HG02642 (cell line): ENCODE measurements at regions not wholly inside any gene's neighbourhood (a gene's known extent, or its start where the extent isn't known, plus 50 kb on each side); places are given as distances from the start of the nearest gene placed in this dataset.

Experiments used
- ATAC-seq: cut with Tn5 transposase; IDR thresholded peaks from one replicate; pipeline ENCODE4 v1.9.1; 2021; ENCODE audit warnings: mild to moderate bottlenecking; ENCODE audit not compliant: unreplicated experiment, poor library complexity

DNA sequence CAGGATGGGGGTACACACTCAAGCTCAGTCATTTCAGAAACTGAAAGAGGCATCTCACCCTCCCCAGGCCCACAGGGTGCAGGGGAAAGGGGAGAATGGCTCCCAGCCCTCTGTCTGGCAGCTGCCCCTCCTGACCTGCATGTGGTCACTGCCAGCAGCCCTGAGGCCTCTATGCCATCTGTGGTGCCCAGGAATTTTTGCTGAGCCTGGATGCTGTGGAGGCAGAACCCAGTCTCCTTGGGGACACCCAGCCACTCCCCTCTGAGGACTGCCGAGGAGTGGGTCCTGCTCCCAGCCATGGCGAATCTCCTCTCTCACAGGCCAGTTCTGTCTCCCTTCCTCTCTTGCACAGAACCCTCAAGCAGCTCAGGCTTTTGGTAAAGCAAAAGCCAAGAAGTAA lies 104.0 kb upstream of the ALDH1B1 start:
- ATAC-seq, result no peak

DNA sequence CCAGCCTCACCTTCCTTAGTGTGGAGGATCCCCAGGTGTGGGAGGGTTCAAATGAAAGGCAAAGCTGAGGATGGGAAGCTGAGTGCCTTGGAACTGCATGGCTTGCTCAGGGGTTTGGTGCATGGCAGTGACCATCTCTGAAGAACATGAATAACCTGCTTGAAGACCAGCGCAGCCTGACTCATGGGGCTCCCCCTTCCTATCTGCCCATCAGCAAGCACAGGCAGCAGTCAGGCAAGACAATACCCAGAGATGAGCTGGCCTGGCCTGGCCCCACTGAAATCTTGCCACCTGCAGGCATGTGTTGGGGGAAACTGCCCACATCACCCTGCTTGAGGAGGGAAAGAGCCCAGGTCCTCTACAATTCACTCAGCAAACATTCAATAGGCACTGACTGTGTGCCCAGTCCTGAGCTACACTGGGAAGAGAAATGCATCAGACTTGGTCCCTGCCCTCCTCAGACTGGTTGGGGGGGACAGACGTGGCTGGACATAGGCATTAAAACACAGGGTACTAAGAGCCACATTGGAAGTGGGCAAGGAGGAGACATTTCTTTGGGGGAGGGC lies 105.0 kb upstream of the ALDH1B1 start:
- ATAC-seq, result no peak

DNA sequence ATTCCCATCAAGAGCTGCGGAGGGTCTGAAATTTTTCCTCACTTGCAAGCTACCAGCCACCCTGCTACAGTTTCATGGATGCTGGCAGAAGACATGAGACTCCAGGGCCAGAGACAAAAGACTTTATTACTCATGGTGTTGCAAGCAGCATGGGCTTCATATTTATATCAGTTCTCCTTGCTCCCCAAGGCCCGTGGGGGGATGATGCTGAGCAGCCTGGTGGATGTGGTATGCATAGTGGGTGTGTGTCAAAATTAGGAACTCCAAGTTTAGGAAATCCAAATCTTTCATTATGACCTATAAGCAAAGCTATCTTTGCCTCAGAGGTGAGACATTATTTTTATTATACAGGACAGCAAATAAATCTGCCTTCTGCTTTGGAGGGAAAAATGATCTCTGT lies 105.7 kb upstream of the ALDH1B1 start:
- ATAC-seq, result no peak

DNA sequence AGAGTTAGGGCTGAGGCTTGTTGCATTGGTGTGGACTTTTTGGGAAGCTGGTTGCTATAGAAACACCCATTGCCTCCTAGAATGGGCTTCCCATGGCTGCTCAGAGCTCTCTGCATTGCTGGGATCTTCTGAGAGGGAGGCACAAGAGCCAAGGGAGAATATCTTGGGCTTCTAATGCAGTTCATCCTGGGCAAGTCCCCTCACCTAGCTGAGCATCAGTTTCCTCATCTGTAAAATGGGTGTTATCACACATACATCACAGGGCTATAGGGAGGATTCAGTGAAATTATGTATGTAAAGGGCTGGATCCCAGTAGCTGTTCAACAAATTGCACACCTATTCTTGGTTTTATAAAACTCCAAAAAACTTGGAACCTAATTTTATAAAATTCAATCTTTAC lies 106.1 kb upstream of the ALDH1B1 start:
- ATAC-seq, result no peak

DNA sequence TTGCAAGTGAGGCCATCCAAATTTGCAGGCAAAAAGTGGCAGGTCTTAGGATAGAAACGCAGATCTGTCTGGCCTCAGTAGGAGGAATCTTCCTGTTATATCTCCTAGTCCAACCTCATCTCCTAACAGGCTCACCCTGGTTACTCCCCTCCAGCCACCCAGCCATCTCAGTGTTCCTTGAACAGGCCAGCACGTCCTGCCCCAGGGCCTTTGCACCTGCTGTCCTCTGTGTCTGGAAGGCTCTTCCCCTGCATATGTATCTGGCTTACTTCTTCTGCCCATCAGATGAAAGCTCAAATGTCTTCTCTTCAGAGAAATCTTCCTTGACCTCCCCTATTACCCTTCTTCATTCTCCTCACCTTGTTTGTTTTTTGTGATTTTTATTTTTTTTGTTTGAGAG lies 107.3 kb upstream of the ALDH1B1 start:
- ATAC-seq, result no peak

DNA sequence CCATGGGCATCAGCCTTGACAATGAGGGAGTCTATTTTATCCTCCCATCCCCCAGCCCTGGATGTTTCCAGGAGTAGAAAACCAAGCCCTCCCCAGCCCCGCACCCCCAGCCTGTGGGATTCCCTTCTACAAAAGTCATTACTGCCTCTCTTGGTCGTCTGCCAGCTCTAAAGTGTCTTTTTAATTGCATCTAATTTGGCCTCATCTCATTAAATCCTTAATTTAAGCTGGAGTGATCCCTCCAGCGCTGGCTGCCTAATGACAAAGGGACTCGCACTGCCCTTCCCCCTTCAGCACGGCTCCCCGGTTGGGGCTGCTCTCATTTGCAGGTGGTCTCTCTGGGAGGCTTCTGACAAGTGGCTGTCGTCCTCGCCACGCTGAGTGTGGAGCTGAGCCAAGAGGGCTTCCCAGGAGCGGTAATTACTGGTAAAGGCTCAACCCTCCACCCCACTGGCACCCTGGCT lies 107.9 kb upstream of the ALDH1B1 start:
- ATAC-seq, result no peak

DNA sequence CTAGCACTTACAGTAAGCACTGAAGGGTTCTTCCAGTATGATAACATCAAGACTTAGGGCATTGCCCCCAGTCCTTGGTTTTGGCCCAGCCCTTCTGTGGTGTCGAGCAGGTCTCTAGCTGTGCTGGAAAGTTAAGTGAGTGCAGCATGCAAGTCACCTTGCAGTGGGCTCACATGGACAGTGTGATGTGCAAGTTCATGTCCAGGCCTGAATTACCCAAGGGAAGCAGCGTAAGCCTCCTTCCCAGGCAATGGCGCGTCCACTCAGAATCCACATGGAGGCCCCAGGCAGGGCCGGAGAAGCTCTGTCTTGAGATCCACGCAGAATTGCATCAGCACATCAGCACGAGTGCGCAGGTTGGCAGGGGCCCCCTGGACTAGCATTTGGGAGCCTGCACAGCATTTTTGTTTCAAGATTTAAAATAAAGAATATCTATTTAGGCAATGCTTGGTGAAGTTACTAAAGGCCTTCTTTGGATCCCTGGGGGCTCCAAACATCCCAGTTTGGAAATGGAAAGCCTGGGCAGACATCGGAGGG lies 108.4 kb upstream of the ALDH1B1 start:
- ATAC-seq, result no peak

DNA sequence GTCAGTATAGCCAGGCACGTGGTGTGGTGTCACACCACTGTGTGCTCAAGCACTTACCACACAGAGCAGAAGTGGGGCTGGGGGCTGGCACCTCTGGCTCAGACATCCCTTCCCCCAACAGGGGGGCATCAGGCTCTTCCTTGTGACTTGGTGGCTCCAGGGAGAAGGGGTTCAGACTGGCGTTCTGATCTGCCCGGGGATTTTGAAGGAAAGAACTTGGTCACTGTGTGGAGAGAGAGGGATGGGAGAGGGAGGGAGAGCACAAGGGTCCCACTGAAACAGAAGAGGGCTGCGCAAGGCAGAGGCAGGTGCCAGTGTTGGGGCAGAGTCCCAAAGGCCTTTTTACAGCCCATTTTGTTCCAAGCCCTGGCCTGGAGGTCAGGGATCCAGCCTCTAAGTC lies 109.7 kb upstream of the ALDH1B1 start:
- no peak for ATAC-seq

DNA sequence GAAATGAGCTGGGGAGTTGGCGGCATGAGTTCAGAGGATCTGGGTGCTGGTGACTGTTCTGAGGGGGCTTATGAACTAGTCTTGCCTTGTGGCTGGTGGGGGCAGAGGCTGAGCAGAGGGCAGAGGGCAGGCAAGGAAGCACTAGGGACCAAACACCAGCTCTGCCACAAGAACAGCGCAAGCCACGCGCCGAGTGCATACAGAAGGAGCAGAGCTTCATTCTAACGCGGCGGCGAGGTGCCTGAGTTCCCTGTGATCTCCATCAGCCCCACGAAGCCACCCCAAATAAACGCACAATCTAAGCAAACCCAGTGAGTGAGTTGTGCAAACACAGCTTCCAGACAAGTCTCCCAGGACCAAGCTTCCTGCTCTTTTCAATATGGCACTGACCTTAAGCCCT lies 110.6 kb upstream of the ALDH1B1 start:
- ATAC-seq, result no peak

DNA sequence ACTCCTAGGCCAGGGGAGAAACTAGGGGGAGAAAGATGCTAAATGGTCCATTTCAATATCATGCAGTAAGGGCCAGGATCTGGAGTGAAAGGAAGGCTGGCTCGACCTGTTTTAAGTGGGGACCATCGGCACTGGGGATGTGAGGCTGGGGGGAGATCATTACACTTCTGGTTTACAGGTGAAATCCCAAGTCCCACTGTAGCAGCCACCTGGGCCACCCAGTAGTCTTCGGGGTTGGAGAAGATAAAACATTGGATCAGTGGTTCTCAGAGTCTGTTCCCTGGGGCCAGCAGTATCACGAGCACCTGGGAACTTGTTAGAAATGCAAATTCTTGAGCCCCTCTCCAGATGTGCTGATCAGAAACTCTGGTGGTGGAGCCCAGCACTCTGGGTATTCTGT lies 111.3 kb upstream of the ALDH1B1 start:
- ATAC-seq, result no peak

DNA sequence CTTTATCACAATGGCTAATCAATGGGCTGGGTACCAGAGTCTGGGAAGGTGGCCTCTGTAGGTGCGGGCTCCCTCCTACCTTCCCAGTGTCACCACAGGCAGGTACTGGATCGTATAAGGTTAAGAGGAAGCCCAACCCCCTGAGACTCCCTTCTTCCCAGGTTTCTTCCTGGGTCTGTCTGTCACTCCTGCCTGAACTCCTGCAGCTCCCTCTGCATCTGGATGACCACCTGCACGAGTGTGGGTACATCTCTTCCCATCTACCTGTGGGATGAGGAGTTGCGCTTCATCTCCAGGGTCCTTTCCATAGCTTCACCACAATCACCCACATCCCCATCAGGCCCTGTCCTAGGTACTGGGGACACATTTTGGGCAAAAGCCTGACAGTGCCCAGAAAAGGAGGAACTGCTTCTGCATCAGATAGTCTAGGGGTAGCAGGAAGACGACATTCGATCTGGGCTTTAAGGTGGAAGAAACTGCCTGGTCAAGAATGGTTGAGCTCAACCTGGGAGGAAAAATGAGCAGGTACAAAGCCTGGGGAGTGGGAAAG lies 112.2 kb upstream of the ALDH1B1 start:
- ATAC-seq, result no peak

DNA sequence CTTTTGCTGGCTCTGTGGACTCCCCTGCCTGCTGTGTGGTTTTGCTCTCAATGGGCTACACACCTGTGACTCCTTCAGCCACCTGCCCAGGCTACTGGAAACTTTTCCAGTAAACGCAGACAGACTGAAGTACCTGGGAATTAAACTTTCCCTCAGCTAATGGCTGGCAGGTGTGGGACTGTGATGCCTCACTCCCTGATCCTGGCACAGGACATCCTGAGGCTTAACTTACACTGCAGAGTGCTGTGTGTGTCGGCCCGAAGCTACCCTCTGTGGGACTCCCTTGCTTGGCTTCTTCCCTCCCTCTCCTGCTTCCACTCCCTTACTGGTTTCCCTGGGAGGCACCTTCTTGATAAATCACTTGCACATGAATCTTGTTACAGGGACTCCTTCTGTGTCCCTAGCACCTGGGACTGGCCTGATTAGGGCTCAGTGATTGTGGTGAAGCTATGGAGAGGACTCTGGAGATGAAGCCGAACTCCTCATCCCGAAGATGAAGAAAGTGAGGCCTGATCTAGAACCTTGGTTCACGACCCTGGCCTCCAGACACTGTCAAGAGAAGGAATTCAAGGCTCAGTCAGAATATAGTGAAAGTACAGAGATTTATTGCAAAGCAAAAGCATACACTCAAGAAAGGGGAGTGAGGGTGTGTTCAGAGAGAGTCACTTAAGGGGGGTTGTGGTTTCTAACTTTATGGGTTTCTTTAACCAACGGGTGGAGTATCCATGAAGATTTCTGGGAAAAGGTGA lies 113.4 kb upstream of the ALDH1B1 start:
- ATAC-seq, result no peak

DNA sequence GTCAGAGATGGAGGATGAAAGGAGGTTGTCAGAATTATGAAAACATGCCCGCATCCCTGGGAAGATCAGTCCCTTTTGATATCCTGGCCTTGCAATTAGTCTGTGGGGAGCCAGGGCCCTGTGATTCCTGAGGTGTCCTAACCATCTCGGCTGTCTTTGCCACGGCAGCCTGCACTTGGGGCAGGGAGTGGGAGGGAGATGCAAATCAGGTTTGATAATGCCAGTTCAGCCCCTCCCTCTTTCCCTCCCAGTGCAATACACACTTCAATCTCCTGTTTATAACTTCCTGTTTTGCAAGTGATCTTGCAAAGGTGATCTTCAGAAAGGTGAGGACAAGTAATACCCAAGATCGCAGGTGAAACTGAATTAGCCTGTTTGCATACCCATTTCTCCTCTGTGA lies 114.0 kb upstream of the ALDH1B1 start:
- ATAC-seq, result no peak

DNA sequence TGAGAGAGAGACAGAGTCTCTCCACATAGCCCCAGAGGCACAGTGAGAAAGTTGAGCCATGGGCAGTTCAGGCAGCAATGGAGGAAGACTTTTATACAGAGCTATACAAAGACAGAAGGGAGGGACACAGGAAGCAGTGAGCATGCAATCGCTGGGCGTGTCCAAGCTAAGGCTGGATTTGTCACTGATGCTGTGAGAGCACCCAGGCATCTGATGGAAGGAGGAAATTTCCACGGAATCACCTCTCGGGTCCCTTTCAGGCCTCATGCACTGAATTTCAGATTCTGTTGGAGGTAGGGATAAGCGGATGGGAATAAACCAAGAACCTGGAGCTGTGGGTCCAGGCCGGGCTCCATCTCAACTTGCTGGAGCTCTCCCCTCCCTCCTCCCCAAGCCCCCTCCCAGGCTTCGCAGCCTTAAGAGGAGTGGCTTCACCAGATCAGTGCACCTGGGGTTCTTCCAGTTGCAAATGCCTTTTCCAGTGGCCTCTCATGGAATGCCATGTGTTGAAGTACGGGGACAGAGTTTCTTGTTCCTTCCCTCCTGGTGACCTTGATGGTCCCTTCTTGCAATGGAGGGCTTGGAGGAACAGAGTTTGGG lies 114.8 kb upstream of the ALDH1B1 start:
- ATAC-seq, result no peak

DNA sequence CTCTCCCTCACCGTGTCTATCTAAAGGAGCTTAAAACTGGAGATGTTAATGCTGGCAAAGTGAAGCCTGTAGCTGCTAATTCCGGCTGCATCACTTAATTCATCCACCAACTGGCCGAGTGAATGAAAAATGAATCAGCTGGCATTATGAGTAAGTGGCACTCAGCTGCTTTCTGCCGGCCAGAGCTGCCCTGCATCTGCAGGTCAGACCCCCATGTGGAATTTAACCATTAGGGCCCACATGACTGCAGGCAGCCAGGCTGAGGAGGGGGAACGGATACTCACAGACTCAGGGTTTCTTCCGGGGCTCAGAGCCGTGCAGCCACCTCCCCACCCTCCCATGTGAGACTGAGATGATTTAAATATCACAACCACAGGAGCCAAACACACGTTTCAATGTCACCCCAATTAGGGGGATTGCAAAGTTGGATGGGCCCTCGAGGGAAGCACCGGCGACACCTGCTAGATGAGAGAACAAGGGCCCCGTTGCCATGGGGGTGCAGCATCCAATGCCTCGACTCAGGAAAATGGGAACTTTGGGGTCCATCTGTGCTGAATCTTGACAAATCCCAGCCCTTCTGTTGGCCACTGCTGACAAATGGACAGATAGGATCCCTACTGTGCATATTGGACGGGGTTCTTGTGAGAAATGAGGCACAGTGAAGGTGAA lies 115.6 kb upstream of the ALDH1B1 start:
- no peak for ATAC-seq

DNA sequence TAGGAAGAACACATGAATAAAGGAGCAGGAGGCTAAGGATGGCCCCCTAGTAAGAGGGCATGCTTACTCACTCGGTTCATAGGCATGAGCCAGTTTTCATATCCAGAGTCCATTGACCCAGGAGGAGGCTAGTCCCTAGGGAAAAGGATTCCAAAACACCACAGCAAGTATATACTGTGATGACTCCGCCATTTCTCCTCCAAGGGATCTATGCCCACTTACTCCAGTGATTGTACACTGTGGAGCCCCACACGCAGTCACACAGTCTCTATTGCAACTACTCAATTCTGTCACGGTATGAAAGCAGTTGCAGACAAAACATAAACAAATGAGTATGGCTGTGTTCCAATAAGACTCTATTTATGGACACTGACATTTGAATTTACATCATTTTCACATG lies 117.7 kb upstream of the ALDH1B1 start:
- ATAC-seq, result no peak

DNA sequence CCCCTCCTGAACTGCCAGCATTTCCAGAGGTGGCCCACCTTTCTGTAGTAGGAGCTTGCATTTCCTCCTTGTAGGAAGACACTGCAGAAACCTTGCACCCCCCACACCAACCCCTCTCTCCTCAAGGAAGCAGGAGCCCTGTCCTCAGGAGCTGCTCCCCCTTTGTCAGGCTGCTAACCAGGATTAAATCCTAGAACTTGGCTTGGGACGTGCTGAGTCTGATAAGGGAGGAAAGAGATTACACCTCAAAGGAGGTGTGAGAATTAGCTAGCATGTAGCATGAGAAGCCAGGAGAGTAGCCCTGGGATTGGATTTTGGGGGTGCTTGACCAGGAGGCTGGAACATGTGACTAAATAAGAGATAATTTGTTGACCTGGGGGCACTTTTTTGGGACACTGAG lies 119.8 kb upstream of the ALDH1B1 start:
- ATAC-seq, result no peak

DNA sequence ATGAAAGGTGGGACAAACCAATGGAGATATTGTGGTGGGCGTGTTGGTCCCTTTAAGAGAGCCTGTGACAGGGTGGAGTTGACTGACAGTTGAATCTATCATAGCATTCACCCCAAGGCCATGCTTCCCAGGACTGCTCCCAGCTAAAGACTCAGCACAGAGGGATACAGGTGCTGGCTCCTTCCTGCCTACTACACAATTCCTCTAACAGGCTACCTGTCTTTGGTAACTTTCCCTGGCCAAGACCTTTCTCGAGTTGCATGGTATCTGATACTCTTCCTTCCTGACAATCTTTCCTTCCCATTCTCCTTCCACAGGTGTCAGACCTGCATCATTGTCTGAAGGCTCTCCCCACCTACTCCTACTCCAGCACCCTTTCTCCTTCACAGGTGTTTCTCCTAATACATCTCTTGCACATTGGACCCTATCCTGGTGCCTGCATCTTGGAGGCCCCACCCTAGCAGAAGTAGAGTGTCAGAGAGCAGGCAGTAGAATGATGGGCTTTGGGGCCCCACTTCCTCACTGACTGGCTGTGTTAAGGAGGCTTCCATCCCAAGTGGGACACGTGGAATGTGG lies 120.7 kb upstream of the ALDH1B1 start:
- no peak for ATAC-seq

DNA sequence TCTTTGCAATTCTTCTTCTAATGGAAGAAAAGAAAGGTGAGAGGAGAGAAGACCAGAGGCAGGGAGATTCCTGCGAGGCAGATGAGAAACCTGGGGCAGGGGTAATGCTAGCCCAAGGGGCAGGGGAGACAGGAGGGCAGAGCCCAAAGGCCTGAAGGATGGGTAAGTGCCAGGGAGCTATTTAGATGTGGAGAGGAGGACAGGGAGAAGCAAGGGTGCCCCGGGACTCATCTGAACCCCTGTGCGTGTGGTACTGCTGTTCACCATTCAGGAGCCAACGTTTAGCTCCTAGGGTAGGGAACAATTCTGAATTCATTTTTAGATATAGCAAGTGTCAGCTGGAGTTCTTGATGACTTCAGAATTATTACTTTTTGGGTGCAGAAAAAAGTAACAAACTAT lies 122.7 kb upstream of the ALDH1B1 start:
- ATAC-seq, result no peak

DNA sequence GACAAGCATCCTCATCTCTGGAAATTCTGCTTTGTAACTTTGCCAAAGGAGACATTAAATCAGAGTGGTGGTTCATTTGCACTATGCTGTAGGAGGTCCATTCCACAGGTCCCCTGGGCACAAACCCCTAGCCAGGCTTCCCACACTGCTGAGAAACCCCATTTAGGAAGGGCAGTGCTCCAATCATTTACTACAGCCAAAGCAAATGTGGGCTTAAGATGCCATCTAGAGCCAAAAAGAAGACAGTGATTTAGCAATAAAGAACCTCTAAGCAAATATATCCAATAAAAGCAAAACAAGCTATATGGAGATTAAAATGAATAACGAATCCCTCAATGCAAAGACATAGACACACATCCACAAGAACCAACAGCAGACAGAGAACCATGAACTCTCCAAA lies 129.0 kb upstream of the ALDH1B1 start:
- ATAC-seq, result no peak
